ENCODE measurements at regions not wholly inside any gene's neighbourhood (a gene's known extent, or its start where the extent isn't known, plus 50 kb on each side); places are given as distances from the start of the nearest gene placed in this dataset.

GRCh38 chr4:41438931-41439297 is 99.0 kb upstream of the LIMCH1 start:
- TF ChIP-seq CTCF (conservative IDR thresholded peaks at IDR 0.05; ENCODE audit: low read depth in 2 of 2) (no peak), POLR2AphosphoS5 (IDR thresholded peaks at IDR 0.05; ENCODE audit: low read depth) (no peak), EZH2 (IDR thresholded peaks at IDR 0.05; ENCODE audit: low read depth, unreplicated experiment) (no peak), CREB1 (CRISPR knock-in tag; IDR thresholded peaks at IDR 0.05; ENCODE audit: low read depth) (no peak), ZNF114 (CRISPR knock-in tag; IDR thresholded peaks at IDR 0.05) (no peak), ZNF462 (CRISPR knock-in tag; IDR thresholded peaks at IDR 0.05) (no peak), EZH2phosphoT487 (IDR thresholded peaks at IDR 0.05; ENCODE audit: unreplicated experiment) (no peak), JUNB (IDR thresholded peaks at IDR 0.05; ENCODE audit: unreplicated experiment) (no peak), NANOG (IDR thresholded peaks at IDR 0.05; ENCODE audit: borderline replicate concordance) (no peak), ZNF331 (CRISPR knock-in tag; IDR thresholded peaks at IDR 0.05; ENCODE audit: low read depth) (no peak), STAT1 (IDR thresholded peaks at IDR 0.05; ENCODE audit: unreplicated experiment) (no peak)
- TF ChIP-seq, protein P1, sequence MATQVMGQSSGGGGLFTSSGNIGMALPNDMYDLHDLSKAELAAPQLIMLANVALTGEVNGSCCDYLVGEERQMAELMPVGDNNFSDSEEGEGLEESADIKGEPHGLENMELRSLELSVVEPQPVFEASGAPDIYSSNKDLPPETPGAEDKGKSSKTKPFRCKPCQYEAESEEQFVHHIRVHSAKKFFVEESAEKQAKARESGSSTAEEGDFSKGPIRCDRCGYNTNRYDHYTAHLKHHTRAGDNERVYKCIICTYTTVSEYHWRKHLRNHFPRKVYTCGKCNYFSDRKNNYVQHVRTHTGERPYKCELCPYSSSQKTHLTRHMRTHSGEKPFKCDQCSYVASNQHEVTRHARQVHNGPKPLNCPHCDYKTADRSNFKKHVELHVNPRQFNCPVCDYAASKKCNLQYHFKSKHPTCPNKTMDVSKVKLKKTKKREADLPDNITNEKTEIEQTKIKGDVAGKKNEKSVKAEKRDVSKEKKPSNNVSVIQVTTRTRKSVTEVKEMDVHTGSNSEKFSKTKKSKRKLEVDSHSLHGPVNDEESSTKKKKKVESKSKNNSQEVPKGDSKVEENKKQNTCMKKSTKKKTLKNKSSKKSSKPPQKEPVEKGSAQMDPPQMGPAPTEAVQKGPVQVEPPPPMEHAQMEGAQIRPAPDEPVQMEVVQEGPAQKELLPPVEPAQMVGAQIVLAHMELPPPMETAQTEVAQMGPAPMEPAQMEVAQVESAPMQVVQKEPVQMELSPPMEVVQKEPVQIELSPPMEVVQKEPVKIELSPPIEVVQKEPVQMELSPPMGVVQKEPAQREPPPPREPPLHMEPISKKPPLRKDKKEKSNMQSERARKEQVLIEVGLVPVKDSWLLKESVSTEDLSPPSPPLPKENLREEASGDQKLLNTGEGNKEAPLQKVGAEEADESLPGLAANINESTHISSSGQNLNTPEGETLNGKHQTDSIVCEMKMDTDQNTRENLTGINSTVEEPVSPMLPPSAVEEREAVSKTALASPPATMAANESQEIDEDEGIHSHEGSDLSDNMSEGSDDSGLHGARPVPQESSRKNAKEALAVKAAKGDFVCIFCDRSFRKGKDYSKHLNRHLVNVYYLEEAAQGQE (IDR thresholded peaks at IDR 0.05; ENCODE audit: unreplicated experiment): no peak
- TF ChIP-seq, protein P2, sequence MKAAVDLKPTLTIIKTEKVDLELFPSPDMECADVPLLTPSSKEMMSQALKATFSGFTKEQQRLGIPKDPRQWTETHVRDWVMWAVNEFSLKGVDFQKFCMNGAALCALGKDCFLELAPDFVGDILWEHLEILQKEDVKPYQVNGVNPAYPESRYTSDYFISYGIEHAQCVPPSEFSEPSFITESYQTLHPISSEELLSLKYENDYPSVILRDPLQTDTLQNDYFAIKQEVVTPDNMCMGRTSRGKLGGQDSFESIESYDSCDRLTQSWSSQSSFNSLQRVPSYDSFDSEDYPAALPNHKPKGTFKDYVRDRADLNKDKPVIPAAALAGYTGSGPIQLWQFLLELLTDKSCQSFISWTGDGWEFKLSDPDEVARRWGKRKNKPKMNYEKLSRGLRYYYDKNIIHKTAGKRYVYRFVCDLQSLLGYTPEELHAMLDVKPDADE (IDR thresholded peaks at IDR 0.05): no peak
